Hepatic stellate cell (primary cell): ENCODE measurements at regions not wholly inside any gene's neighbourhood (a gene's known extent, or its start where the extent isn't known, plus 50 kb on each side); places are given as distances from the start of the nearest gene placed in this dataset.
"Not testable (repeated sequence)": the region's sequence is repeated elsewhere in the genome, so short reads cannot be mapped to it uniquely, and the experiment has no call there.

Source experiments
- DNase-seq: peaks from one replicate; pipeline ENCODE4 v3.0.0; 2011; ENCODE audit warnings: low spot score

DNA sequence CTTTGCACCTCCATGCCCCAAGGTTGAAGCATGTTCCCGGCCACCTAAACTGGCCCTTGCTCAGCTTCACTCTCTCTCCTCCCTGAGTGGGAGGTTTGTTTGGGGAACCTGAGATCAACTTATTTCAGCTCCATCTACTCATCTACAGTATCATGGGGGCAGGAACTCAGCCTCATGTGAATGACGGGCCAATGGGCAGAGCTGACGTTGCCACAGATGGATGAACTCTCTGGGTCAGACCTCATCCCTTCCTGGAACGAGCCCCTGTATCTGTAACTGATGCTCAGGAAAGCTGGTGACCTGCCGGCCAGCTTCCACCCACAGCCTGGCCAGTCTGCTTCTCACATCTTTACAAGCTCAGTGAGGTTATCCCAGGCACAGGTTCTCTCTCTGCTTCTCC, 369.6 kb downstream of the IRX2 start:
- no peak for DNase-seq

DNA sequence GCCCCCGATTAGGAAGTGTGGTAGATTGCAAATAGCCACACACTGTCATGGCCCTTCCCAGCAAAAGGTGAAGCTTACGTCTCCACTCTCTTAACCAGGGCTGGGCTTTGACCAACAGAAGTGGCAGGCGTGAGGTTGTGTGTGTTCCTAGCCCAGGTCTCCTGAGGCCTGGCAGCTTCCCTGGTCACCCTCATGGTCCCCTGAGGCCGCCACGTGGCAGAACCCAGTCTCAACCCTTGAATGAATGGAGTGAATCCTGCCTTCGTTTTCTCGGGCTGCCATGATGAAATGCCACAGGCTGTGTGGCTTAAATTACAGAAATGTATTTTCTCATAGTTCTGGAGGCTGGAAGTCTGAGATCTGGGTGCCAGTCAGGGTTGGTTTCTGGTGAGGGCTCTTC, 370.4 kb downstream of the IRX2 start:
- no peak for DNase-seq

DNA sequence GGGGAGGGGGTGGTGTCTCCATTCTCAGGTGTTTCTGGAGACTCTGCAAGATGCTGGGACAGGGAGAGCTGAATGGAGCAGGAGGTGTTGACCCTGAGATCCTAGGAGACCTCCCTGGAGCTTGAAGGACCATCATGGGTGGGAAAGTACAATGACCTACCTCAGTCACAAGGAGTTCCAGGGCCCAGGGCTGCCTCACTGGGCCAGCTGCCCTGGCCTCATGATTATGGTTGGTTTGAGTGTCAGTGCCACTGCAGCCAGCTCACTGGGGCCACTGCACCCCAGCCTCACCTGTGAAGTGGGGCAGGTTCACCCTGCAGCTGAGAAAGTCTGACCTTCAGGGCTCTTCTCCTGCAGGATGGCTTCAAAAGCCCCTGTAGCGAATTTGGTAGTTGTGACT, 372.5 kb downstream of the IRX2 start:
- no peak for DNase-seq

DNA sequence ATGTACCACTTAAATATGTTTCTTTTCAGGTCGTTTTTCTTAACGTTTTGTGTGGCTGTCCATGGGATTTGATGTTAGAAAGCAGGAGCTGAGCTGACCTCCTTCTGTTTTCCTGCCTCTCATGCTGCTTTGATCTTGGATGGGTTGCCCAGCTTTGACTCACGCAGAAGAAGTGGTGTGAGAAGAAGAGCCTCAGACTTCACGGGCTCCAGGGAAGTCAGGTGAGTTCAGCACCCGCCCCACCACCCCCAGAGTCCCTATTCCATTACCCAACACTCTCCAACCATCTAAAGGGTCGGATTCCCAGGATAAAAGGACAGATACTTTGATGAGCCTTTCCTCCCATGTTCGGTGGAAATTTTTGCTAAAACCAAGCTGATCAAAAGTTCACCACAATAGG, 373.4 kb downstream of the IRX2 start:
- no peak for DNase-seq

DNA sequence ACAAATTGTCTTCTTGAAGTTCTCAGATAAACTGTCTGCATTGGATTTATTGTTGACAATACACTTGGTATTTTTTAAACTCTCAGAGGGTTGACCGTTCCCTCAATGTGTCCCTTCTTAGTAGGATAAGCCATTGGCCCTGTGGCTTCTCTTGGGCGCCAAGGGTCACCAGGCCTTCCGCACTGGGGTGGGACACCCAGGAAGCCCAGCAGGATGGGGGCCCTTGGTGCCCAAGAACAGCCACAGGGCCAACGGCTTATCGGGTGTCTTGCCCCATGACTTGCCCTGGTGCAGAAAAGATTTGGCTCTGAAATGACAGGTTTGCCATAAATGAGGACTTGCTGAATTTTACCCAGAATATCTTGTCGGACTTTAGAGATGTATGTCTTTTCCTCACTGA, 375.0 kb downstream of the IRX2 start:
- DNase-seq: no peak

DNA sequence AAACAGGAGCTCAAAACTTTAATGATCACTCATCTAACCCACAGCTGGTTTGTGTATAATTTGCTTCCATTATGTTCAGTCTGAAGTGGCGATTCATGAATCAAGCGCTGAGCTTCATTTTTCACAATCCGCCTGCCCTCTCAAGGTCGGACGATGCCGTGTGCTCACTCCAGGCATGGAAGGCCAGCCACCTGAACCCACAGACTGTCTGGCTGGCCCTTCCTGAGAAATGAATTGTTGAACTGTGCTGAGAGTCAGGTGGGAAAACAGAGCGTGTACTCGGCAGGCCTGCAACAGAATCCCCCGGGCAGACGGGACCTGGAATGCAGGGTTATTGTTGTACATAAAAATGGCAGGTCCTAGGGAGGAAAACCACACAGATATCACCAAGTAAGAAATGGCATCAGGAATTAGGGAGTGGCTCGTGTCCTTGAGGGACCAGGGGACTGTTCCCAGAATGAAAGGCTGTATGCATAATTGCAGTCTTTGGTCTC, 375.7 kb downstream of the IRX2 start:
- no peak for DNase-seq

DNA sequence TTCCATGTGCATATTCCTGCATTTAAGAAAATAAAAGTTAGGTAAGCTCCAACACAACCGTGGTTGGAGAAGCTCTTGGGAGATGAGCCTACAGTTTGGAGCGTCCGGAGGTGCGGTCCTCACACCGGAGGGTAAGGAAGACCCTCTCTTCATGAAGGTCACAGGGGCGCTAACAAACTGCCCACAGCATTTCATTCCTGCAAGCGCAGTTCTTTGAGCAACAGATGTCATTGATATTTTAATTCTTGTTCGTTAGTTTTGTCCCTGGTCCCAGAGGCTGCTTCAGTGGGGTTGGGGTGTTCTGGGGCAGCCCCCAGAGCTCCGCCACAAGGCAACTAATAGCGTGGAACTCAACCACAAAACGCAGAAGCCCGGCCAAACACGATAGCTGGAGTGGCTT, 376.2 kb downstream of the IRX2 start:
- DNase-seq: no peak

DNA sequence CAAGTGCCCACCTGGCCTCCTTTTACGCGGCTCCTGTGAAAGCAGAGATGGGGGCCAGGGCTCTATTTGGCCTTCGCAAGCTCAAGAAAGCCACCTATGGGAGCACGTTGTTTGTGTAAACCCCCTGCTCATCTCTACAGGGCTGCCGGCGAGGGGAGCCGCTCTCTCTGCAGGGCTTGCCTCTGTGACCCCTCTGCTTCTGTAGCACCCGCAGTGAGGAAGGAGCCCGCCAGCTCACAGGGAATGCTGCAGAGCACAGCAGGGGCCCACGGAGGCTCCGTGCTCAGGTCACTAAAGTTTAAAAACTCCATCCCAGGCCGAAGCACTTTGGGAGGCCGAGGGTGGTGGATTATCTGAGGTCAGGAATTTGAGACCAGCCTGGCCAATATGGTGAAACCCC, 376.8 kb downstream of the IRX2 start:
- no peak for DNase-seq

DNA sequence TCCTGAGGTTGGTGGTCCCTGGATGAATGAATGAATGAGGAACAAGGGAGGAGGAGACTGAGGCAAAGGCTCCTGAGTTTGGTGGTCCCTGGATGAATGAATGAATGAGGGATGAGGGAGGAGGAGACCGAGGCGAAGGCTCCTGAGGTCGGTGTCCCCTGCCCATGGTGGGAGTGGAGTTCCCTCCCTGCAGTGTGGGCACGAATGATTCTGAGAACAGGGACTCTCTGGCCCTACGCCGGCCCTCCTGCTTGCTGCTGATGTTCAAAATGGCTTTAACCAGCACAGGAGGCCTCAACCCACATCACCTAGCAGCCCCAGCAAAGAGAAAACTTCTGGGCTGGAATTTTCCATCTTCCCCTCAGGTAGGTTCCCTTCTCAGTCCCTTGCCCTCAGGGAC, 377.8 kb downstream of the IRX2 start:
- no peak for DNase-seq

DNA sequence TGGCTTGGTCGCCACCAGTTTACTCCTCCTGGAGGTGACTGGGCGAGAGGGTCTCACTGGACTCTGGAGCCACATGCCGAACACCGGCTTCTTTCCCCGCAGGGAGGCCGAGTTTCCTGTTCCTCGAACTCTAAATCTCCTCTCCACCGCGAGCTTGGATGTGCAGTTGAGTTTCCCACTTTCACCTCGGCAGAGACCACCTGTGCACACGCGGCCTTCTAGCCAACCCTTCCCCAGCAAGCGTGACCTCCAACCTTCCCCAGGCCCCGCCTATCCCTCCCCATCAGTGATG, 380.1 kb downstream of the IRX2 start:
- DNase-seq: no peak

DNA sequence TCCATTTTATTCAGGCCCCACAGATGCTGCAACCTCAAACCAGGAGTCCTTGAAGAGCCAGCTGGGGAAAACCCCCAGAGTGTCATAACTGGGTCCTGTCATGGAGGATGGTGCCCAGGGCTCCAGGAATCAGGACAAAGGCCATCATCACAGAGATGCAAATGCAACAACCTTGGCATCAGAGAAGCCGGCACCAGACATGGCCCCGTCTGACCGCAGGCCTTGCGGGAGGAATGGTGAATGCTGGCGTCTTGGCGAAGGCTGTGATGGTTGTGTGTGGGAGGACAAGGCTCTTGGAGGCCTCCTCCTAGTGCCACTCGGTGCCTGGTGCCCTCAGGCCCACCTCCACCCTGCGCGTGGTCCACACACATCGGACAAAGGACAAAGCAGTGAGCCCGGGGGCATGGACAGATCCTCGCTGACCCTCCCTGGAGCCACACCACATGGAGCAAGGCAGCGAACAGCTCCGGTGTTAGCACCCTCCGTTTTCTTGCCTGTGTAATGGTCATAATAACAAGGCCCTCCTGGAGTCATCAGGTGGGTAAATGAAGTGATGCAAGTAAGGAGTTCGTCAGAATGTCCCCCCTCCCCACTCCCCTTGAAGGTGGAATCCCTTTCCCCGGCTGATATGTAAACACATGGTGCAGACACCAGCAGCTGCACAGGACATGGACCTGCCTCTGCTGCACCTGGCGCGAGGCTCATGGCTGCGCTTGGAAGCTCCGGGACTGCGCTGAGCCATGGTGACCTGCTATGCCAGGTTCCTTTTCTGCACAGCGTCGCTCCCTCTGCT, 380.7 kb downstream of the IRX2 start:
- DNase-seq: no peak

DNA sequence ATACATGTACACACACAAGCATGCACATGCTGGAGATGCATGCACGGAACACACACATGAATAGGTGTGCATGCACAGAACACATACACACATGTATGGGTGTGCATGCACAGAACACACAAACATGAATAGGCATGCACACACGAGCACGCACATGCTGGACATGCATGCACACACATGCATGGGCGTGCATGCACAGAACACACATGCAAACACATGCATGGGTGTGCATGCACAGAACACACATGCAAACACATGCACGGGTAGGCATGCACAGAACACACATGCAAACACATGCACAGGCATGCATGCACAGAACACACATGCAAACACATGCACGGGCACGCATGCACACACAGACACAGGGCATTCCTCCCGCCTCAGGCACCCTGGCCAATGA, 382.3 kb downstream of the IRX2 start:
- DNase-seq: no peak

DNA sequence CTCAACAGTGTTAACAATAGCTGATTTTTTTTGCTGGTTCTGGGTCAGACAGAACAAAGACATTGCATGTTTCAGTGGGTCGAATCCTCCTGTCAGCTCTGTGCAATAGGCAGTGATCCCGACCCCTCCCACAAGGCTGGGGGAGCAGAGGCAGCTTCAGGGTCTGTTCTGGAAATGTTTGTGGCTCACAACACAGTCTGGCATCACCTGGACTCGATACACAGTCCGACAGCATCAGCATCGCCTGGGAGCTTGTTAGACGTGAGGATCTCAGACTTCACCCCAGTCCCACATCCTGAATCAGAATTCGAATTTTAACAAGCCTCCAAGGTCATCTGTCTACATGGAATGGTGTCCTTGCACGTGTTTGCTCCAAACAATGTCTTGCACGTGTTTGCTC, 384.7 kb downstream of the IRX2 start:
- DNase-seq: no peak

DNA sequence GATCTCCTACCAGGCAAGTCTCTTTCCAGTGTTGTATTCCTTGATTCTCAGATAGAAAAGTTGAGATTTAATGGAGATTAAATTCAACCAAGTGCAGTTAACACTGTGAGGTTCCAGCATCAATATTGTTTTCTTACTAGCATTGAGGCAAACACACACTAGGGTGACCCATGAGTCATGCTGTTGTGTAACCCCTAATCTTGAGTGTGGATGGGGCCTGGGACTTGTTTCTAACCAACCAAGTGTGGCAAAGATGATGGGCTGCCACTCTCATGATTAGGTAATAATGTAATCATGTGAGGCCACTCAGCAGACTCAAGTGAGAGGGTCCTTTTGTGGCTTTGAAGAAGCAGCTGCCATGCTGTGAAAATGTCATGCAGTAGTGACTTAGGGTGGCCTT, 394.2 kb downstream of the IRX2 start:
- no peak for DNase-seq

DNA sequence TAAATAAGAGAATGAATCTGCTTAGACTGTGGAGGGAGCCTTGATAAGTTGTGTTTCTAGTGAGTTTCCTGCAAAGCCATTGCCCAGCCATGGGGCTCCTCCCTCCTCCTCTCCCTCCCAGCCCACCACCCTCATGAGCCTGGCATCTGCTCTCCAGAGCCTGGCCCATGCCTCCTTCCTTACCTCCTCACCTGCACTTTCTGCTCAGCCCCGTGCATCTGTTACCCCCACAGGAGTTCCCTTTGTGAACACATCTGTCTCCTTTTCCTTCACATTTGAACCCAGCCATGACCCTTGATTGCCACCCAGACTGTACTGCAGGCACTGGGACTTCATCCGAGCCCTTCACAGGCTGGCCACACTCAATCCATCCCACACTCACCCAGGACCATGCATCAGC, 395.6 kb downstream of the IRX2 start:
- no peak for DNase-seq

DNA sequence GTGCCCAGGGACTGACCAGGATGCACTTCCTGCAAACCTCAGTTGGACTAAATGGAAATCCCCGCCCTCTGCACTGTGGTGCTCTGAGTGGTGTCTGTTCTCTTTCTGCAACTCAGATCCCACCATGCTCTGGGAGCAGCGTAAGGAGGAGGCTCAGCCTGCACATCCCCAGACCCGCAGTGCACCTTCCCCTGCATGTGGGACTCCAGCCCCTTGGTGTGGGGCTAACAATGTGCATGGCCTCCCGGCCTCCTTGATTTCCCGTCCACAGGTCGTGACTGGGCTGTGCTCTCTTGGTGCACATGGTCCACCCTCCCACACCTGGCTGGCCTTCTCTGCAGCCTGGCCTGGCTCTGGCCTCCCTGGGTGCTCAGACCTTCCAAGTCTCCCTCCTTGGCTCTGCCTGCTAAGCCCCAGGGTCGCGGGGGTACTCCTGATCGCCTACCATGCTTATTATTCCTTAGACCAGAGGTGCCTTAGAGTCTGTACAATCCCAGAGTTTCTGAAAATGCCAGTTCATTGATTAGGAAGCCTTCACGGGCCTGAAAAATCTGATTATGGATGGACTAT, 397.5 kb downstream of the IRX2 start:
- DNase-seq: no peak

DNA sequence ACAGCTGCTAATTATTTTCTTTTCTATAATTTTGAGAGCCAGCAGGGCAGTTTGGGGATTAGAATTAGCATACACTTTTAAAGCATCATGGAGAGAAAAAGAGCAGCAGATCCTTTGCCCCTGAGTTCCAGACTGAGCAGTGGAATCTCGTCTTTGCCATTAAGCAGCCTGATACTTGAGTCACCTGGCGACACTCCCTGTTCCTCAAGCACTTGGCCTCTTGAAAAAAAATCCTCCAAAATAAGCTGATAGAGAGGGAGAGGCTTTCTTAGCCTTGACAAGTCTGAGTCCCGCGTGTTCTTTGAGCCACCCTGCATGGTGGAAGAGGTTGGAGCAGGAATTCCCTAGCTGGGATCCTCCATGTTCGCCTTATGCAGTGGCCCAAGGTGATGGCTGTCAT, 398.3 kb downstream of the IRX2 start:
- DNase-seq: no peak

DNA sequence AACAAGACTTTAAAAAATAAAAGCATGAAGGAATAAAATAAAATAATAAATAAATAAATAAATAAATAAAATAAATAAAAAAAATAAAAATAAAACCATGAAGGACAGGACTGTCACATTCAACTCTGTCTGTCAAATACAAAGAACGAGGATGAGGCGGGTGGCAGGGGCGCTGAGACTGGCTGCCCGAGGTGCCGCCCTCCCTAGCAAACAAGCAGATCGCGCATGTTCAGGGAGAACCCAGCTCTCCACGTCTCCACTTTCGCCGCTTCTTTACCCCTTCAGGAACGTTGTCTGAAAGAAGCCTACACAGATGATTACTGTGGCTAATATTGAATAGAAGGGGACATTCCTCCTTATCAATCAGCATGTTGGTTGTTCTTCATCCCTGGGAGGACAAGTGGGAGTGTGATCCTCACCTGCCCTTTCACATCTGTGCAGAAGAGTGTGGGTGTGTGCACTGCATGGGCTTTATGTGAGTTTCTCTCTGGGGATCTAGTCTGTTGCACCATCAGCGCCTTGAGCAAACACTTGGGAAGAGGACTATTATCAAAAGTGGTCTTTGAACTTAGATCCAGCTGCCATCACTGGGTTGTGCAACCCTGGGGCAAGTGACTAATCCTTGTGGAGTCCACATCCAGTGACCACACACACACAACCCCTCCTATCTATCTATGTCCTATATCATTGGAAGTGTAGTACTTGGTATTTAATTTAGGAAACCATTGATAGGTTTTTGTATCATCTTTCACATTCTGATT, 399.2 kb downstream of the IRX2 start:
- DNase-seq: no peak

DNA sequence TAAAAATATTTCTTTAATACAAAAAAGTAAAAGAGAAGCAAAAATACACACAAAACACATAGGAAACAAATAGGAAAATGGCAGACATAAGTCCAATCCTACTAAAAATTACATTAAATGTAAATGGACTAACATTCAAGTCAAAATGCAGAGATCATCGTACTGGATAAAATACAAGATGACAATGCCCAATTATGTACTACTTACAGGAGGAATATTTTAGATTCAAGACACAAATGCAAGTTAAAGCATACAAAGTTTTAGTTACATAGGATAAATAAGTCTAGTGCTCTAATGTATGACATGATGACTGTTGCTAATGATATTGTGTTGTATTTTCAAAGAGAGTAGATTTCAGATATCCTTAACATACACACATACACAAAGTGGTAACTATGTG, 401.7 kb downstream of the IRX2 start:
- not testable (repeated sequence) for DNase-seq

DNA sequence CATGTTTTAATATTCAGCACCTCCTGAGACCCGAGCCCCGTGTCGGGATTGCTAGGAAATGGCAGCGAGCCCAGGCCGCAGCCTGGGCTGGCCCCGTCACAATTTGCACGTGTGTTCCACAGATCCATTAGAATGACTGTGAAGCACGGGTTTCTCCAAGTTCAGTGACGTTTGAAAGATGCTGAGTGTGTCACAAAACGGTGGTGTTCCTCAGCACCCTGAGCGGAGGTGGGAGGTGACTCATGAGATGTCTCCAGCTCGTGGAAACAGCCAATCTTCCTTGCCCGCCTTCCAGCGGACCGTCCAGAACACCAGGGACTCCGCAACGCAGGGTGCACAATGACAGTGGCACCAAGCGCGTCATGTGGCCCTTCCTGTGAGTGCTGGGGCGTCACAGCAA, 412.8 kb downstream of the IRX2 start:
- no peak for DNase-seq

DNA sequence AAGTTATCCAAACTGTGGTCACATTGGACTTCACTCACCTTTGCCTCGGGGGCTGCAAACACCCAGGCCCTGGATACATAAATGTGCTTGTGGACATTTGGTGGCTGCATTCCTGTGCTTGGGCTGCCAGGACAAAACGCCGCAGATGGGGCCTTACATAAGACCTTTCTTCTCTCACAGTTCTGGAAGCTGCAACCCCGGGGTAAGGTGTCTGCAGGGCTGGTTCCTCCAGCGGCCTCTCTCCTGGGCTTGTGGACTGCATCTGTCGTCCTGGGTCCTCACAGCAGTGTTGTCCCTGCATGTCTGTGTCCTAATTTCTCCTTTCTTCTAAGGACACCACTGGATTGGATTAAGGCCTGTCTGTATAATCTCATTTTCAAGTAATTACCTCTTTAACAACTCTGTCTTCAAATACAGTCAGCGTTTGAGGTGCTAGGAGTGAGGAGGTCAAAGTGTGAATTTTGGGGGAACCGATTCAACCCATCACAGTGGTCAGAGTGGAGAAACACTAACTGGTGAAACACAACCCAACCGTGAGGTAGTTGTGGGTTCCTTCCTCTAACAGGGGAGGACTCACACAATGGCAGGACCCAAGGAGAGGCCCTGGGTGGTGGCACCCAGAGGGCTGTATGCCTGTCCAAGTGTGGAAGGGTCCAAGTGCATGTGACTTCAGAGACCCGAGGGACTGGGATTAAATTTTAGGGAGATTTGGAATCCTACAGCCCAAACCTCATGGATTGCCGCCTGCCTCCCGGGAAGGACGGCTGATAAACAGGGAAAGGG, 415.6 kb downstream of the IRX2 start:
- no peak for DNase-seq

DNA sequence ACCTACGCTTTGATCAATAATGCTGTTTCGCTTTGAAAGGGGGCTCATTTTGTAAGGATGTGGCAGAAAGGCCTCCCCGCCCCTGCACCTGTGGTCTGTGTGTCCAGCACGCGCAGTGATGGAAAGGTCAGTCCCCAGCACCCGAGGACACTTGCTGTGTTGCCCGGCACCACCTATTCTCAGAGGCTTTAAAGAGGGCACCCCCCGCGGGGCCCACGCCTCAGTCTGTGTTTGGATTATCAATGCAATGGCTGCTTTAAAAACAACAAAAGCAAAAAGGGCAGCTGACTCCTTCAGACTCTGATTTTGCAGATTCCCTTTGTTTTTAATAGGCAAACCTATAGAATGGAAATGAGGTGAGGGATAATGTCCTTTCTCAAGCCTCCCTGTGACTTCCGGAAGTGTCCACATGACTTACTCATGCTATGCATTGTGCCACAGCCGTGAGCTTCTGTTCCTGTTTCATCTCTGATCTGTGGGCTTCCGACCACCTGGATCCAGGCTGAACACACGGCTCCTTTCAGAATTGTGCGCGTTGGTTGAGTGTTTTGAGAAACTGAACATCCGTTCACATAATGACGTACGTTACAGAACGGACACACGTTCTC, 416.2 kb downstream of the IRX2 start:
- DNase-seq: no peak
